HL-60 (cell line): ENCODE measurements at regions not wholly inside any gene's neighbourhood (a gene's known extent, or its start where the extent isn't known, plus 50 kb on each side); places are given as distances from the start of the nearest gene placed in this dataset.

Source experiments
- DNase-seq, 2 experiments: peaks; one replicate each; pipeline ENCODE4 v3.0.0-alpha.2; 2010 to 2020; ENCODE audit warnings: low read depth in 1 of 2, low spot score in 1 of 2
- H3K27ac ChIP-seq: fragments of 250-450 bp; sonication (Bioruptor Pico); replicated peaks from 2 replicates; pipeline ENCODE4 v1.5.1; 2020; ENCODE audit warnings: mild to moderate bottlenecking, moderate library complexity
- H3K27me3 ChIP-seq: fragments of 250-450 bp; sonication (Bioruptor Pico); 2 replicates; pipeline ENCODE4 v1.5.1; 2021; ENCODE audit warnings: mild to moderate bottlenecking, moderate library complexity; ENCODE audit not compliant: insufficient read depth, poor library complexity, severe bottlenecking
- H3K4me3 ChIP-seq: replicated peaks from 2 replicates; pipeline ENCODE4 v1.5.1; 2011; ENCODE audit warnings: mild to moderate bottlenecking, control low read depth, low read length; ENCODE audit not compliant: insufficient read depth
- CTCF ChIP-seq: IDR thresholded peaks from one replicate; pipeline ENCODE4 v1.5.1; 2011; ENCODE audit warnings: low read length, control low read depth, inconsistent platforms; ENCODE audit not compliant: insufficient read depth
- GABPA ChIP-seq: IDR thresholded peaks from 2 replicates; pipeline ENCODE4 v1.6.1; 2012; ENCODE audit warnings: low read depth
- POLR2AphosphoS5 ChIP-seq: IDR thresholded peaks from 2 replicates; pipeline ENCODE4 v1.6.1; 2012; ENCODE audit warnings: low read depth
- REST ChIP-seq: IDR thresholded peaks from 2 replicates; pipeline ENCODE4 v1.6.1; 2012; ENCODE audit warnings: low read depth; ENCODE audit not compliant: insufficient replicate concordance
- SPI1 ChIP-seq: IDR thresholded peaks from 2 replicates; pipeline ENCODE4 v1.6.1; 2012; ENCODE audit warnings: low read depth, mild to moderate bottlenecking, borderline replicate concordance

GRCh38 chr10:6637053-6637452 is 57.0 kb upstream of the PRKCQ start:
- no peaks in the 10 kb centered on the region for H3K27me3 ChIP-seq
- TF ChIP-seq REST (no peak), CTCF (no peak), SPI1 (no peak), POLR2AphosphoS5 (no peak), GABPA (no peak)

GRCh38 chr10:6635784-6636183 is 55.7 kb upstream of the PRKCQ start:
- Histone ChIP-seq H3K4me3 (no peak overlapping the region), H3K27me3 (no peaks in the 10 kb centered on the region), H3K27ac (no peak overlapping the region)
- TF ChIP-seq REST (no peak), POLR2AphosphoS5 (no peak), SPI1 (no peak), CTCF (no peak), GABPA (no peak)
- DNase-seq, result no peak

More at GRCh38 chr10:6637053-6637452, 57.0 kb upstream of the PRKCQ start:
- no peak overlapping the region for H3K4me3 ChIP-seq
- H3K27ac ChIP-seq, result no peak overlapping the region
- no peak for DNase-seq
